ENCODE measurements at regions not wholly inside any gene's neighbourhood (a gene's known extent, or its start where the extent isn't known, plus 50 kb on each side); places are given as distances from the start of the nearest gene placed in this dataset.

DNA sequence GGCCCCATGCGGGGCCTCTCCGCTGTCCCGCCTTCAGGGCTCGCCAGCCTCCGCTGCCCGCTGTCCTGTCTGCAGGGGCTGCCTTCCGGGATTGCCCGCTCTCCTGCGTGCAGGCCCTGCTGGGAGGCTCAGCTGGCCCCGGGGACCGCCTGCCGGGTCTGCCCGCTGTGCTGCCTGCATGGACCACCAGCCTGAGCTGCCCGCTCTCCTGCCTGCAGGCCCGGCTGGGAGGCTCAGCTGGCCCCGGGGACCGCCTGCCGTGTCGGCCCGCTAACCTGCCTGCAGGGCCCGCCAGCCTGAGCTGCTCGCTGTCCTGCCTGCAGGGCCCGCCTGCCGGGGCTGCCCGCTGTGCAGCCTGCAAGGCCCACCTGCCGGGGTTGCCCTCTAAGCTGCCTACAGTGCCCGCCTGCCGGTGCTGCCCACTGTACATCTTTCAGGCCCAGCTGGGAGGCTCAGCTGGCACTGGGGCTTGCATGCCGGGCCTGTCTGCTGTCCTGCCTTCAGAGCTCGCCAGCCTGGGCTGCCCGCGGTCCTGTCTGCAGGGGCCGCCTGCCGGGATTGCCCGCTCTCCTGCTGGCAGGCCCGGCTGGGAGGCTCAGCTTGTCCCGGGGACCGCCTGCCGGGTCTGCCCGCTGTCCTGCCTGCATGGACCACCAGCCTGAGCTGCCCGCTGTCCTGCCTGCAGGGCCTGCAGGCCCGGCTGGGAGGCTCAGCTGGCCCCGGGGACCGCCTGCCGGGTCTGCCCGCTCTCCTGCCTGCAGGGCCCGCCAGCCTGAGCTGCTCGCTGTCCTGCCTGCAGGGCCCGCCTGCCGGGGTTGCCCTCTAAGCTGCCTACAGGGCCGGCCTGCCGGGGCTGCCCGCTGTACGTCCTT, 165.1 kb downstream of the GLRX3 start:
- Mint-ChIP-seq H3K4me3 (peak overlapping the region; percentile 77), H3K36me3 (ENCODE audit: insufficient read depth) (peaks cover 2% of the 10 kb centered on the region), H3K27me3 (ENCODE audit: low read depth) (no peaks in the 10 kb centered on the region), H3K9me3 (peaks cover 59% of the 10 kb centered on the region), H3K4me1 (ENCODE audit: low read depth) (peaks cover 8% of the 10 kb centered on the region)
- DNase-seq (peak; percentile 17), ATAC-seq (peak; percentile 75 to 77)

DNA sequence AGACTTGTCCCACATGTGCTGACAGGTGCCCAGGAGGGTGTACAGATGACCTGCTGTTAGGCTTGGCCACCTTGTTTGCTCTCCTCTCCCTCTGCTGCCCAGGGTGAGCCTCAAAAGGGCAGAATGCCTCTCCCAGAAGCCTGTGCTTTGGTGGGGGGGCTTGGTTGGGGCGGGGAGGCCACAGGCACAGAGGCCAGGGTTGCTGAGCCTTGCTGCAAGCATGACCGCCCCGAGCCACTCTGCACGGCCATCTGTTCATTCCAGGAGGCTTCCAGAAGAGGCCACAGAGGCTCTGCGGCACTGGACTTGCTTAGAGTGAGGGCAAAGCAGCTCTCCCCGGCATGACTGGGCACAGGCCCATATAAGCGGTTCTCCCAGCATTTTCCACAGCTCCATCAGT, 190.8 kb downstream of the GLRX3 start:
- H3K4me1 Mint-ChIP-seq (ENCODE audit: low read depth): no peaks in the 10 kb centered on the region
- no peaks in the 10 kb centered on the region for H3K36me3 Mint-ChIP-seq (ENCODE audit: insufficient read depth)
- ATAC-seq: no peak

DNA sequence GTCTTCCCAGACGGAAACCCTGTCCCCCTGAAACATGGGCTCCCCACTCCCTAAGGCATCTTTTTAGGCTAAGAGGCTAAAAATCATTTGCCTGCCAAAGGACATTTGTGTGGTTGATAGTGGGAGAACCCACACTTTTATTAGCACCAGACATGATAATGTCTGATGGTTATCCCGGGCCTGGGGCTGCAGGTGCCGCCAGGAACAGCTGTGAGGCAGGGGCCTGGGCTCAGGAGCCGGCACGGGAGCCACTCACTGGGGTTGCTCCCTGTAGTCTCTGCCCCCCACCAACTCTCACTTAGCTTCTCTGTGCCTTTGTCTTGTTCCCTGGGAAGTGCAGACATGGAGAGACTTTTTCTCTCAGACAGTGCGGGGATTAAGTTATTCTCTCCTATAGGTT, 193.6 kb downstream of the GLRX3 start:
- no peak overlapping the region for H3K4me3 Mint-ChIP-seq
- no peak for ATAC-seq
- H3K36me3 Mint-ChIP-seq (ENCODE audit: insufficient read depth): no peaks in the 10 kb centered on the region
- H3K4me1 Mint-ChIP-seq (ENCODE audit: low read depth): no peaks in the 10 kb centered on the region
- no peak for DNase-seq
- H3K9me3 Mint-ChIP-seq: no peaks in the 10 kb centered on the region
- peaks cover 3% of the 10 kb centered on the region for H3K27me3 Mint-ChIP-seq (ENCODE audit: low read depth)

More for the DNA sequence above, 190.8 kb downstream of the GLRX3 start:
- no peak for DNase-seq
- no peaks in the 10 kb centered on the region for H3K27me3 Mint-ChIP-seq (ENCODE audit: low read depth)
- H3K4me3 Mint-ChIP-seq: no peak overlapping the region
- no peaks in the 10 kb centered on the region for H3K9me3 Mint-ChIP-seq

DNA sequence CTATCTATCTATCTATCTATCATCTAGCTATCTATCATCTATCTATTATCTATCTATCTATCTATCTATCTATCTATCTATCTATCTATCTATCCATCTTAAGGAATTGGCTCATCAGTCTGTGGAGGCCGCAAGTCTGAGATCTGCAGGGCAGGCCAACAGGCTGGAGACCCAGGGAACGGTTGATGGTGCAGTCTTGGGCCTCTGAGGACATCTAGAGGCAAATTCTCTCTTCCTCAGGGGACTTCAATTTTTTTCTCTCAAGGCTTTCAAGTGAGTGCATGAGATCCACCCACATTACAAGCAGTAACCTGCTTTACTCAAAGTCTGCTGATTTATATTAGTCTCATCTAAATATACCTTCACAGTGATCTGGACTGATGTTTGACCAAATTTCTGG, 197.0 kb downstream of the GLRX3 start:
- ATAC-seq: no peak
- Mint-ChIP-seq H3K36me3 (ENCODE audit: insufficient read depth) (no peaks in the 10 kb centered on the region), H3K4me3 (no peak overlapping the region), H3K9me3 (no peaks in the 10 kb centered on the region), H3K4me1 (ENCODE audit: low read depth) (no peaks in the 10 kb centered on the region), H3K27me3 (ENCODE audit: low read depth) (peaks cover 8% of the 10 kb centered on the region)
- DNase-seq: no peak

DNA sequence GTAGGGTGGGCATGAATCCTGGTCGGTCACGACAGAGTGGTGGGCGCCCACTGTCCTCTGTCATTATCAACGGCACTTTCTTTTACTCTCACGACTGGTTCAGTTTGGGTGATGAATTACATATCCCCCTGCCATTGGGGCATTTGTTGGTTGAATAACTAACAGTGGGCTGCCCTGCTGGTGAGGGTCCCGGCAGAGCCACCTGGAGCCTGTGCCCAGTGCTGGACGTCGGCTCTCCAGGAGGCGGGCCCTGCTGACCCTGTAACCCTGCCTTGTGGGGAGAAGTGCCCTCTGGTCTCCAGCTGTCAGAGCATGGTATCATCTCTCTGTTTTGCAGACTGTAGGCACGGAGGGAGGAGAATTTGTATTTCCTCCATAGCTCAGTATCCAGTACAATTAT, 199.1 kb downstream of the GLRX3 start:
- Mint-ChIP-seq H3K4me1 (ENCODE audit: low read depth) (no peaks in the 10 kb centered on the region), H3K27me3 (ENCODE audit: low read depth) (peaks cover 11% of the 10 kb centered on the region), H3K4me3 (no peak overlapping the region), H3K9me3 (no peaks in the 10 kb centered on the region), H3K36me3 (ENCODE audit: insufficient read depth) (no peaks in the 10 kb centered on the region)
- no peak for DNase-seq
- ATAC-seq: no peak

DNA sequence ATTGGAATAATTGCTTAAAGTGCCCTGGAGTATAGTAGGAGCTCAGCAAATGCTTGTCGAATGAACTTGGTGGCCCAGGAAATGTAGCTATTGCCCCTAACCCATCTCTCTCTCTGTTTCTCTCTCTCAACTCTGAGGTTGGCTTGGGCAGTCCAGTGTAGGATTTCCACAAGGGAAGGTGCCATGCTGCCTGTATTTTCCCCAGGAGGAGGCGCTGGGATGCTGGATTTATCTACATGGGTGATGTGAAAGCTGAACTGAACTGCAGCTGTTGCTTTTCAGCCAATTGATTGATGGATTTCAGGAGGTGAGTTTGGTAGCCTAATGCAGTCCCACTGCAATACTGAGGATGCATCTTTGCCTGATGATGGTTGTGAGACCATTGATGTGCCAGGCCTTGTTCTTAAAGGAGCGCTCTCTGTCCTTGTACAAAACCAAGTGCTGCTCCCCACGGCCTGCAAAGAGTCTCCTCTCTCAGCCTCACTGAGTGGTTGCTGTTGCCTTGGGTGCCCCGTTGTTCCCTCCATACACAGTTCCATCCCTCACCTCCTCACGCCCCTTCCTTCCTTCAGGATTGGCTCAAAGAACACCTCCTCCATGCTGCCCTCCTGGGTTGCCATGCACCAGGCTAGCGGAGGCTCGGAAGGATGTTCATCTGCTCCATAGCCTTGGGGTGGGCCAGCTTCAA, 200.6 kb downstream of the GLRX3 start:
- Mint-ChIP-seq H3K27me3 (ENCODE audit: low read depth) (peaks cover 13% of the 10 kb centered on the region), H3K4me3 (no peak overlapping the region), H3K9me3 (no peaks in the 10 kb centered on the region), H3K36me3 (ENCODE audit: insufficient read depth) (no peaks in the 10 kb centered on the region), H3K4me1 (ENCODE audit: low read depth) (no peaks in the 10 kb centered on the region)
- DNase-seq (no peak), ATAC-seq (no peak)

DNA sequence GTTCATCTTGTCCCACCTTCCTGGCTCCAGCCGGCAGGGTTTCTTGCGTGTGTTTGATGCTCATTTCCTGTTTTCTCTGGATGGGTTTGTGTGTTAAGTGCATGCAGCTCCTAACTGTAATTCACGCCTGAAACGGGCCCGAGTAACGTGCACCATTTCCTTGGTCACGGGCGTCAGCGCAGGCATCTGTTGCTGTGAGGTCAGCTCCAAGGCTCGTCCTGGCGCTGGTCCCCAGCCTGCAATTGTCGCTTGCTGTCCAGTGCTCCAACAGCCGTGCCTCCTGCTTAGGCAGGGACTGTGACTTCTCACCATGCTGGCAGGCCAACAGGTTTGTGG, 201.1 kb downstream of the GLRX3 start:
- no peaks in the 10 kb centered on the region for H3K36me3 Mint-ChIP-seq (ENCODE audit: insufficient read depth)
- no peaks in the 10 kb centered on the region for H3K9me3 Mint-ChIP-seq
- ATAC-seq (no peak), DNase-seq (no peak)
- peaks cover 13% of the 10 kb centered on the region for H3K27me3 Mint-ChIP-seq (ENCODE audit: low read depth)
- no peak overlapping the region for H3K4me3 Mint-ChIP-seq
- no peaks in the 10 kb centered on the region for H3K4me1 Mint-ChIP-seq (ENCODE audit: low read depth)

DNA sequence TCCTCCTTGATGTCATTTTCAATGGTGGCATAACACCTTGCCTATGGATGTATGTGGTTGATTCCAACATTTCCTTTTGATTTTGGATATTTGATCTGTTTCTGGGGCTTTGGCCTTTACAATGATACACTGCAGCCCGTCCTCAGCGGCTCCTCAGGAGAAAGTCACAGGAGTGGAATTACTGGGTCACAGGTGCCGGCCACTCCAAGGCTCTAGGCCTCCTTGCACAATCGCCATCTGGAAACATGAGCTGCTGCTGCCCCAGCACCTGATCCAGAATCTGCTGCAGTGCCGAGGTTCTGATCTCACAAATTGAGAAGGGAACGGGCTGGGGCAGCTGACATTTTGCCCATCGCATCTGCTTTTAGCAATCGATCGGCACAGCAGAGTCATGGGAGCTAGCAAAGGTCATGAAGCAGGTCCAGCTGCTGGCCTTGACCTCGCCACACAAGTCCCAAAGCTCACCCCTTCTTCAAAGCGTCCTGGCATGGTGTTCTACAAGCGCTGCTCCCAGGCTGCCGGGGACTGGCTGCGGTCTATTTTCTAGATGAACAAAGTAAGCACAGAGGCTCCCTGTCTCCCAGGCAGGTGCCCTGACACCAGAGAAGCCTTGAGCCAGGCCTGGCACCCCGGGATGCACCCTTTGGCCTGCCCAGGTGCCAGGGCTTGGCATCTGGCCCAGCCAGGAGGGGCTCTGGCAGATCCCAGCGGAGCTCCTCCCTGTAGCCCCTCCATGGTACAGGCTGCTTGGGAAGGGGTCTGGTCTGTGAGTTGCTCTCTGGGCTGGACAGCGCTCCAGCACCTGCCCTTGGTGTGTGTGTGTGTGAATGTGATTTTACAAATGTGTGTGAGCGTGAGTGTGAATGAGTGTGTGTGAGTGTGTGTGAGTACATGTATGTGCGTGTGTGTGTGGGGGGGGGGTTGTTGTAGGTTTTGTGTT, 201.8 kb downstream of the GLRX3 start:
- DNase-seq (no peak), ATAC-seq (no peak)
- Mint-ChIP-seq H3K27me3 (ENCODE audit: low read depth) (peaks cover 10% of the 10 kb centered on the region), H3K4me1 (ENCODE audit: low read depth) (no peaks in the 10 kb centered on the region), H3K9me3 (no peaks in the 10 kb centered on the region), H3K4me3 (no peak overlapping the region), H3K36me3 (ENCODE audit: insufficient read depth) (no peaks in the 10 kb centered on the region)

DNA sequence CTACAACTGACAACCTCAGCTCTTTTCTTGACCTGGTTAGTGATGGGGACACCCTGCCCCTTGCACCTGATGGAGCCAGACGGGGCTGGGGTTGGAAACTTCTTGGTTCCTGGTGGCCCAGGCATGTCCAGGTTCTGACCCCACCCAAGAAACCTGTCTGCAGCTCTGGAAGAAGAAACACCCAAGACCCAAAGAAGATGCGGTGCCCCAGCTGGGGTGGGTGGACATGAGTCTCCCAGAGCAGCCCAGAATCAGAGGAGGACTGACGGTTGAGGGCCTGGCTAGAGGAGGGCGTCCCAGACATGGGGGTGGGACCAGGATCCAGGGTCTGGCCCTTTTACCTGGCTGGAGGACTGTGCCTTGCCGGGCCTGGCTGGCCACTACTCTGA, 202.4 kb downstream of the GLRX3 start:
- Mint-ChIP-seq H3K36me3 (ENCODE audit: insufficient read depth) (no peaks in the 10 kb centered on the region), H3K27me3 (ENCODE audit: low read depth) (peaks cover 10% of the 10 kb centered on the region), H3K4me3 (no peak overlapping the region), H3K4me1 (ENCODE audit: low read depth) (no peaks in the 10 kb centered on the region), H3K9me3 (no peaks in the 10 kb centered on the region)
- DNase-seq (no peak), ATAC-seq (no peak)

DNA sequence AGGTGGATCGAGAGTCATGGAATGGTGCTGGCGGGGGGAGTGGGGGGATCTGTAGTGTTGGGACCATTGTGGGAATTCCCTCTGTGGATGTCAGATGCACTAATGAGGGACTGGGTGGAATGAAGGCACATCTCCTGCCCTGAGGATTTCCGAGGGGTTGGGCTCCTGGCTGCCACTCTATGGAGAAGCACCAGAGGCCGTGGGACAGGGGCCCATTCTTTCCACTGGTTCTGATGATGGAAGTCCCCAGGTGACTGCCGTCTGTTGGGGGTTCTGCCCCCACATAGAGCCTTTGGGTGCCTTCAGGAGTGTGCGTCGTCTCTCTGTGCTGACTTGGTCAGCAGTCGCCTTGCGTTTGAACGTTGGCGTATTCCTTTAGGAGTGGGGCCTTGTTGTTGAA, 202.9 kb downstream of the GLRX3 start:
- Mint-ChIP-seq H3K9me3 (no peaks in the 10 kb centered on the region), H3K27me3 (ENCODE audit: low read depth) (peaks cover 10% of the 10 kb centered on the region), H3K4me3 (no peak overlapping the region), H3K4me1 (ENCODE audit: low read depth) (no peaks in the 10 kb centered on the region), H3K36me3 (ENCODE audit: insufficient read depth) (no peaks in the 10 kb centered on the region)
- DNase-seq: no peak
- ATAC-seq: no peak

DNA sequence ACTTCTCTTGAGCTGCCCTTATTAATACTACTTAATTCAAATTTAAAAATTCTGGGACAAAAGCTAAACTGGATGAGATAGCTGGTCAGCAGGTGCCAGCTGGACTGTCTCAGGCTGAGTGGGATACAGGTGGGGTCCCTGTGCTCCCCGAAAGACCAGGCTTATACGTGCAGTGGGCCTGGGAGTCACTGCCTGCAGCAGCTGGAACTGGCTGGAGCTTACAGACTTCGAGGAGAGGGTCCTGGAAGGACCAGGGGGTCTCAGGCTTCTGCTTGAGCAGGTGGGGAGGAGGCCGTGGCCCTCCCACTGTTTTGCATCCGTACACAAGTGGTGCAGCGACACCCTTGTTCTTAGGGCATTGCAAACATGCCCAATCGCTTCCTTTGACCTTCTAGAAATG, 203.7 kb downstream of the GLRX3 start:
- H3K4me3 Mint-ChIP-seq: no peak overlapping the region
- H3K4me1 Mint-ChIP-seq (ENCODE audit: low read depth): no peaks in the 10 kb centered on the region
- ATAC-seq: no peak

DNA sequence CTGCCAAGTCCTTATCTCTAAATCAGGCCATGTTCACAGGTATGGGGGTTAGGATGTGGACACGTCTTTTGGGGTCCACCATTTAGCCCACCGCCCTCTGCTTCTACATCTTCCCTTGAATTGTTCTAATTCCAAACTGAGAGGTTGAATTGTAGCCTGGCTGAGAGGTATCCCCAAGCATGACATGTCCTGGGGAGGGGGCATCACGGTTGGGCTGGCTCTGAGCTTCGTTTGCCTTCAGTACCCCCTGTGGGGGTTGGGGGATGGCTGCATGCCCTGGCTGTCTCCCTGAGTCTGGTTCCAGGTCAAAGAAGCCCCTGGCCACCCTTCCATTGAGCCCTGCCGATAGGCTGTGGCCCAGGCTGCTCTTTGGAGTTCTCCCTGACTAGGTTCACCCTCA, 204.6 kb downstream of the GLRX3 start:
- no peaks in the 10 kb centered on the region for H3K36me3 Mint-ChIP-seq (ENCODE audit: insufficient read depth)
- DNase-seq (no peak), ATAC-seq (no peak)
- no peaks in the 10 kb centered on the region for H3K4me1 Mint-ChIP-seq (ENCODE audit: low read depth)
- H3K4me3 Mint-ChIP-seq: no peak overlapping the region
- H3K27me3 Mint-ChIP-seq (ENCODE audit: low read depth): peaks cover 10% of the 10 kb centered on the region
- H3K9me3 Mint-ChIP-seq: no peaks in the 10 kb centered on the region

More for the DNA sequence above, 203.7 kb downstream of the GLRX3 start:
- no peak for DNase-seq
- Mint-ChIP-seq H3K27me3 (ENCODE audit: low read depth) (peaks cover 10% of the 10 kb centered on the region), H3K9me3 (no peaks in the 10 kb centered on the region), H3K36me3 (ENCODE audit: insufficient read depth) (no peaks in the 10 kb centered on the region)

DNA sequence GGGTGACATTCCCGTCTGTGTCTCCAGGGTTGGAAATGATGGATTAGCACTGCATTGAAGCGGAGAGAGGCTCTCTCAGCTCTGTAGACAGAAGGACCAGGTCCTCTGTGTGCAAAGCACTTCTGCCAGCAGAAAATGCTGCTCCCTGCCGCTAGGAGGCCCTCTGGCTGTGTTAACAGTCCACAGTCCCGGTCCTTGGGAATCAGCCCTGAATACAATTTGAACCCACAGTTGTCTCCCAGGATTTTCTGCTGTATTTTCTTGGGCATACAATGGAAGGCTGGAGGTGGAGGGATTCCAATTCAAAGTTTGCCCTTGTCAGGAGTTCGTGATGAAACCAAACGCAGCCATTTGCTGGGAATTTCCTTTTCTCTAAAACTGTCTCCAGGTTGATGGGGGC, 205.2 kb downstream of the GLRX3 start:
- Mint-ChIP-seq H3K4me3 (no peak overlapping the region), H3K4me1 (ENCODE audit: low read depth) (no peaks in the 10 kb centered on the region), H3K27me3 (ENCODE audit: low read depth) (peaks cover 9% of the 10 kb centered on the region), H3K9me3 (no peaks in the 10 kb centered on the region), H3K36me3 (ENCODE audit: insufficient read depth) (no peaks in the 10 kb centered on the region)
- ATAC-seq (no peak), DNase-seq (no peak)

DNA sequence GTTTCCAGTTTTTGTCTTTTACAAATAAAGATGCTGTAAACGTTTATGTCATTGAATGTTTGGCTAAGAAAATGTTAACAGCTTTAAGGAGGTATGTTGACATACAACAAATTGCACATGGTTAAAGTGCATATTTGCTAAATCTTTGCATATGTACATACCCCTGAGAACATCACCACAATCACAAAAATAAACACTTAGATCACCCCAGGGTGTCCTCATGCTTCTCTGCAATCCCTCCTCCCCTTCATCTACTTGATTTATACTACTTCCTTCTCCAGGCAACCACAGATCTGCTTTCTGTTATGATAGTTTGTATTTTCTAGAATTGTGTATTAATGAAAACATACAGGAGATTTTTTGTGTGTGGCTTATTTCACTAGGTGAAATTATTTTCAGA, 209.5 kb downstream of the GLRX3 start:
- H3K4me1 Mint-ChIP-seq (ENCODE audit: low read depth): no peaks in the 10 kb centered on the region
- no peak overlapping the region for H3K4me3 Mint-ChIP-seq
- DNase-seq (no peak), ATAC-seq (no peak)
- H3K27me3 Mint-ChIP-seq (ENCODE audit: low read depth): peaks cover under 1% of the 10 kb centered on the region
- no peaks in the 10 kb centered on the region for H3K36me3 Mint-ChIP-seq (ENCODE audit: insufficient read depth)
- H3K9me3 Mint-ChIP-seq: peaks cover 4% of the 10 kb centered on the region

Measured in activated T-cell treated with anti-CD3 and anti-CD28 coated beads, Interleukin-2, amount 50 U/mL, for 4 hours (primary cell).